ENCODE measurements at regions not wholly inside any gene's neighbourhood (a gene's known extent, or its start where the extent isn't known, plus 50 kb on each side); places are given as distances from the start of the nearest gene placed in this dataset.

DNA sequence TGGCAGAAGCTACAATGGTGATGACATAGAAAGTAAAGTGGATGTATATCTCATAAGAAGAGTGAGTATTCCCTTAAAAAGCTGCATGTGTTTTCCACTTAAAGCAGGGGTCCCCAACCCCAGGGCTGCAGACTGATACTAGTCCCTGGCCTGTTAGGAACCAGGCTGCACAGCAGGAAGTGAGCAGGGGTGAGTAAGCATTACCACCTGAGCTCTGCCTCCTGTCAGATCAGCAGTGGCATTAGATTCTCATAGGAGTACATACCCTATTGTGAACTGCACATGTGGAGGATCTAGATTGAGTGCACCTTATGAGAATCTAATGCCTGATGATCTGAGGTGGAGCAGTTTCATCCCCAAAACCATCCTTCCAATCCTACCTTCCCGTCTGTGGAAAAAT is 126.1 kb upstream of the CMC1 start:
- no peak for TF ChIP-seq POLR2AphosphoS5 (IDR thresholded peaks at IDR 0.05)
- TF ChIP-seq, protein P1, sequence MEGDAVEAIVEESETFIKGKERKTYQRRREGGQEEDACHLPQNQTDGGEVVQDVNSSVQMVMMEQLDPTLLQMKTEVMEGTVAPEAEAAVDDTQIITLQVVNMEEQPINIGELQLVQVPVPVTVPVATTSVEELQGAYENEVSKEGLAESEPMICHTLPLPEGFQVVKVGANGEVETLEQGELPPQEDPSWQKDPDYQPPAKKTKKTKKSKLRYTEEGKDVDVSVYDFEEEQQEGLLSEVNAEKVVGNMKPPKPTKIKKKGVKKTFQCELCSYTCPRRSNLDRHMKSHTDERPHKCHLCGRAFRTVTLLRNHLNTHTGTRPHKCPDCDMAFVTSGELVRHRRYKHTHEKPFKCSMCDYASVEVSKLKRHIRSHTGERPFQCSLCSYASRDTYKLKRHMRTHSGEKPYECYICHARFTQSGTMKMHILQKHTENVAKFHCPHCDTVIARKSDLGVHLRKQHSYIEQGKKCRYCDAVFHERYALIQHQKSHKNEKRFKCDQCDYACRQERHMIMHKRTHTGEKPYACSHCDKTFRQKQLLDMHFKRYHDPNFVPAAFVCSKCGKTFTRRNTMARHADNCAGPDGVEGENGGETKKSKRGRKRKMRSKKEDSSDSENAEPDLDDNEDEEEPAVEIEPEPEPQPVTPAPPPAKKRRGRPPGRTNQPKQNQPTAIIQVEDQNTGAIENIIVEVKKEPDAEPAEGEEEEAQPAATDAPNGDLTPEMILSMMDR (IDR thresholded peaks at IDR 0.05) = no peak
- TF ChIP-seq EP300 (IDR thresholded peaks at IDR 0.05) = no peak
